A549 (cell line): ENCODE measurements at regions not wholly inside any gene's neighbourhood (a gene's known extent, or its start where the extent isn't known, plus 50 kb on each side); places are given as distances from the start of the nearest gene placed in this dataset.

Source experiments
- ATAC-seq, 2 experiments: fragments of 200-7000 bp in 1 of 2; fragments of >200 bp in 1 of 2; cut with Nextera tagmentation in 1 of 2; cut with Tn5 transposase in 1 of 2; 3 replicates each; pipeline versions ENCODE4 v1.8.0 to v1.9.1; 2018 to 2020; ENCODE audit warnings: mild to moderate bottlenecking in 1 of 2, moderate library complexity in 1 of 2
- CTCF ChIA-PET: fragments of 300-600 bp; sonication (Branson Sonifier 250); formaldehyde crosslinking; extraction: SDS; loops from one replicate; lab custom pipeline; 2021; ENCODE audit warnings: antibody characterized with exemption, inconsistent platforms; lab: Yijun Ruan, JAX
- POLR2A ChIA-PET: fragments of 350-600 bp; formaldehyde crosslinking; extraction: SDS; loops from one replicate; lab custom pipeline; 2021; ENCODE audit warnings: antibody characterized with exemption, inconsistent platforms; lab: Yijun Ruan, JAX
- DNase-seq, 2 experiments: peaks; one replicate each; pipeline versions ENCODE4 v3.0.0 to v3.0.0-alpha.2; 2011 to 2016; ENCODE audit warnings: low read depth in 1 of 2, low spot score in 1 of 2
- FAIRE-seq: peaks from 2 replicates; lab custom pipeline; 2011; peaks lifted over from hg19 to GRCh38; lab: Jason Lieb, UNC
- H3K27ac ChIP-seq, 2 experiments: fragments of >200 bp; sonication (Bioruptor Twin); formaldehyde crosslinking; 3 replicates each; pipeline ENCODE4 v1.5.1; 2016 to 2017
- H3K4me1 ChIP-seq: fragments of >200 bp; sonication (Bioruptor Twin); formaldehyde crosslinking; 3 replicates; pipeline ENCODE4 v1.6.1; 2016
- H3K4me2 ChIP-seq: fragments of >200 bp; sonication (Bioruptor Twin); formaldehyde crosslinking; 3 replicates; pipeline ENCODE4 v1.6.1; 2016
- H3K4me3 ChIP-seq: fragments of >200 bp; sonication (Bioruptor Twin); formaldehyde crosslinking; 3 replicates; pipeline ENCODE4 v1.5.1; 2016
- H3K9me3 ChIP-seq: fragments of >200 bp; sonication (Bioruptor Twin); formaldehyde crosslinking; 3 replicates; pipeline ENCODE4 v1.6.1; 2016
- CEBPB ChIP-seq, 2 experiments: fragments of >200 bp in 1 of 2; sonication (Bioruptor Twin) in 1 of 2; formaldehyde crosslinking in 1 of 2; IDR thresholded peaks; 2 replicates each; pipeline ENCODE4 v1.6.1; 2012 to 2016
- CHD2 ChIP-seq: fragments of 150-350 bp; IDR thresholded peaks from 2 replicates; pipeline ENCODE4 v1.6.1; 2014; ENCODE audit warnings: low read length; ENCODE audit not compliant: partially characterized antibody
- FOSB ChIP-seq: fragments of 250-450 bp; sonication (Bioruptor Pico); IDR thresholded peaks from 2 replicates; pipeline ENCODE4 v1.5.0; 2020; ENCODE audit warnings: mild to moderate bottlenecking, moderate library complexity
- FOSL2 ChIP-seq, 2 experiments: fragments of 450-650 bp in 1 of 2; fragments of >200 bp in 1 of 2; sonication (Bioruptor Twin) in 1 of 2; formaldehyde crosslinking; IDR thresholded peaks; 2 replicates each; pipeline versions ENCODE4 v1.5.0 to v1.6.1; 2016 to 2020; ENCODE audit warnings: mild to moderate bottlenecking in 1 of 2, moderate library complexity in 1 of 2
- GATA3 ChIP-seq: IDR thresholded peaks from 2 replicates; pipeline ENCODE4 v1.6.1; 2012; ENCODE audit warnings: borderline replicate concordance
- HEYL ChIP-seq: fragments of 250-450 bp; sonication (Bioruptor Pico); IDR thresholded peaks from 2 replicates; pipeline ENCODE4 v1.8.0; 2021; ENCODE audit warnings: mild to moderate bottlenecking, moderate library complexity
- JUNB ChIP-seq: fragments of >200 bp; sonication (Bioruptor Twin); formaldehyde crosslinking; IDR thresholded peaks from 2 replicates; pipeline ENCODE4 v1.6.1; 2016
- KDM1A ChIP-seq: fragments of 200-600 bp; sonication (generic); IDR thresholded peaks from 2 replicates; pipeline ENCODE4 v1.6.1; 2016; ENCODE audit warnings: low read depth, mild to moderate bottlenecking
- KDM5A ChIP-seq: fragments of 200-600 bp; sonication (generic); IDR thresholded peaks from 2 replicates; pipeline ENCODE4 v1.6.1; 2016; ENCODE audit warnings: antibody characterized with exemption, mild to moderate bottlenecking
- MAFK ChIP-seq: fragments of 450-650 bp; IDR thresholded peaks from 2 replicates; pipeline ENCODE4 v1.6.1; 2014; ENCODE audit not compliant: partially characterized antibody
- NPAS2 ChIP-seq: fragments of 250-450 bp; sonication (Bioruptor Pico); IDR thresholded peaks from 2 replicates; pipeline ENCODE4 v1.8.0; 2022; ENCODE audit warnings: mild to moderate bottlenecking, moderate library complexity, borderline replicate concordance
- POLR2AphosphoS2 ChIP-seq: conservative IDR thresholded peaks from 2 replicates; pipeline ENCODE4 v1.6.1; 2012; ENCODE audit warnings: low read length, improper control_type of control experiment, inconsistent platforms
- RARB ChIP-seq: fragments of 250-450 bp; sonication (Bioruptor Pico); IDR thresholded peaks from 2 replicates; pipeline ENCODE4 v1.8.0; 2021; ENCODE audit warnings: mild to moderate bottlenecking, moderate library complexity
- RCOR1 ChIP-seq: fragments of 150-350 bp; IDR thresholded peaks from 2 replicates; pipeline ENCODE4 v1.6.1; 2014; ENCODE audit warnings: antibody characterized with exemption, low read length, low read depth
- SREBF2 ChIP-seq: fragments of 450-650 bp; IDR thresholded peaks from 2 replicates; pipeline ENCODE4 v1.6.1; 2014; ENCODE audit warnings: mild to moderate bottlenecking, moderate library complexity
- TFCP2L1 ChIP-seq: fragments of 250-450 bp; sonication (Bioruptor Pico); IDR thresholded peaks from 2 replicates; pipeline ENCODE4 v1.5.0; 2021; ENCODE audit warnings: mild to moderate bottlenecking
- TP53 ChIP-seq: fragments of 250-450 bp; sonication (Bioruptor Pico); IDR thresholded peaks from 2 replicates; pipeline ENCODE4 v1.5.0; 2021; ENCODE audit warnings: mild to moderate bottlenecking, moderate library complexity
- ZNF302 ChIP-seq: fragments of 250-450 bp; sonication (Bioruptor Pico); IDR thresholded peaks from 2 replicates; pipeline ENCODE4 v1.9.0; 2021; ENCODE audit warnings: inconsistent platforms, mild to moderate bottlenecking, moderate library complexity
- WGBS: methylation state at CpG from one replicate; pipeline ENCODE4 v1.1.6; 2017; ENCODE audit errors: missing lambda C conversion rate; 5-methylcytosine and 5-hydroxymethylcytosine counted together
- TF ChIP-seq, protein P1 (sequence below): fragments of 150-350 bp; IDR thresholded peaks from 2 replicates; pipeline ENCODE4 v1.6.1; 2014; ENCODE audit warnings: low read depth, mild to moderate bottlenecking, low read length
- TF ChIP-seq, protein P2 (sequence below): fragments of >200 bp; sonication (Bioruptor Twin); formaldehyde crosslinking; IDR thresholded peaks from 2 replicates; pipeline ENCODE4 v1.6.1; 2016
- TF ChIP-seq, protein P3 (sequence below): fragments of 200-600 bp; sonication (generic); IDR thresholded peaks from 2 replicates; pipeline ENCODE4 v1.6.1; 2016; ENCODE audit warnings: antibody characterized with exemption, mild to moderate bottlenecking, moderate library complexity
- TF ChIP-seq, protein P4 (sequence below): fragments of >200 bp; sonication (Bioruptor Twin); formaldehyde crosslinking; IDR thresholded peaks from 3 replicates; pipeline ENCODE4 v1.6.1; 2016
- TF ChIP-seq, protein P5 (sequence below): fragments of 450-650 bp; IDR thresholded peaks from 2 replicates; pipeline ENCODE4 v1.6.1; 2014; ENCODE audit warnings: antibody characterized with exemption
- TF ChIP-seq, protein P6 (sequence below): fragments of >200 bp; sonication (Bioruptor Twin); formaldehyde crosslinking; IDR thresholded peaks from 3 replicates; pipeline ENCODE4 v1.5.1; 2016
- TF ChIP-seq, protein P7 (sequence below): fragments of 250-450 bp; sonication (Bioruptor Pico); IDR thresholded peaks from 2 replicates; pipeline ENCODE4 v1.5.0; 2020; ENCODE audit warnings: low read depth, mild to moderate bottlenecking, moderate library complexity
- TF ChIP-seq, protein P8 (sequence below): fragments of 250-450 bp; sonication (Bioruptor Pico); IDR thresholded peaks from 2 replicates; pipeline ENCODE4 v1.5.0; 2021; ENCODE audit warnings: mild to moderate bottlenecking, moderate library complexity, borderline replicate concordance

DNA sequence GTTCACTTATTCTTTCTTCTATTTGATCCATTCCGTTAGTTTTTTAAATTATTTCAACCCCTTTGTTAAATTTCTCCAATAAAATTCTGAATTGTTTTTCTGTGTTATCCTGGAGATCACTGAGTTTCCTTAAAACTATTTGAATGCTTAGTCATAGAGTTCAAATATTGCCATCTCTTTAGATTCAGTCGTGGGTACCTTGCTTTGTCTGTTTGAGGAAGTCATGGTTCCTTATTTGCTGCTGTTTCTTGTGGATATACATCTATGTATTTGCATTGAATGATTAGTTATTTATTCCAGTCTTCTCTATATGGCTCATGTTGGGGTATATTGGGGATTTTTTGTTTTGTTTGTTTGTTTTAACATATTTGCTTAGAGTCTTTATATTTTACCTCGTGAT is 80.6 kb downstream of the HINT1 start:
- H3K9me3 ChIP-seq, result peaks cover 3% of the 10 kb centered on the region; the same call in 1 of the 3 replicates
- ChIA-PET POLR2A (no interaction called here), CTCF (no interaction called here)
- 31% methylated on average over 3 of the region's 3 CpGs for WGBS
- TF ChIP-seq SREBF2 (no peak), JUNB (no peak), TP53 (no peak), RCOR1 (no peak), CEBPB (IDR thresholded peaks at IDR 0.05) (no peak), HEYL (CRISPR knock-in tag) (no peak), KDM1A (no peak), FOSL2 (IDR thresholded peaks at IDR 0.05) (no peak), FOSL2 (CRISPR knock-in tag; IDR thresholded peaks at IDR 0.05) (no peak), POLR2AphosphoS2 (no peak), FOSB (CRISPR knock-in tag) (no peak), RARB (CRISPR knock-in tag) (no peak)
- TF ChIP-seq, protein P1, sequence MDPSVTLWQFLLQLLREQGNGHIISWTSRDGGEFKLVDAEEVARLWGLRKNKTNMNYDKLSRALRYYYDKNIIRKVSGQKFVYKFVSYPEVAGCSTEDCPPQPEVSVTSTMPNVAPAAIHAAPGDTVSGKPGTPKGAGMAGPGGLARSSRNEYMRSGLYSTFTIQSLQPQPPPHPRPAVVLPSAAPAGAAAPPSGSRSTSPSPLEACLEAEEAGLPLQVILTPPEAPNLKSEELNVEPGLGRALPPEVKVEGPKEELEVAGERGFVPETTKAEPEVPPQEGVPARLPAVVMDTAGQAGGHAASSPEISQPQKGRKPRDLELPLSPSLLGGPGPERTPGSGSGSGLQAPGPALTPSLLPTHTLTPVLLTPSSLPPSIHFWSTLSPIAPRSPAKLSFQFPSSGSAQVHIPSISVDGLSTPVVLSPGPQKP, result no peak
- TF ChIP-seq, protein P2, sequence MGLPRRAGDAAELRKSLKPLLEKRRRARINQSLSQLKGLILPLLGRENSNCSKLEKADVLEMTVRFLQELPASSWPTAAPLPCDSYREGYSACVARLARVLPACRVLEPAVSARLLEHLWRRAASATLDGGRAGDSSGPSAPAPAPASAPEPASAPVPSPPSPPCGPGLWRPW, result no peak
- TF ChIP-seq, protein P3, sequence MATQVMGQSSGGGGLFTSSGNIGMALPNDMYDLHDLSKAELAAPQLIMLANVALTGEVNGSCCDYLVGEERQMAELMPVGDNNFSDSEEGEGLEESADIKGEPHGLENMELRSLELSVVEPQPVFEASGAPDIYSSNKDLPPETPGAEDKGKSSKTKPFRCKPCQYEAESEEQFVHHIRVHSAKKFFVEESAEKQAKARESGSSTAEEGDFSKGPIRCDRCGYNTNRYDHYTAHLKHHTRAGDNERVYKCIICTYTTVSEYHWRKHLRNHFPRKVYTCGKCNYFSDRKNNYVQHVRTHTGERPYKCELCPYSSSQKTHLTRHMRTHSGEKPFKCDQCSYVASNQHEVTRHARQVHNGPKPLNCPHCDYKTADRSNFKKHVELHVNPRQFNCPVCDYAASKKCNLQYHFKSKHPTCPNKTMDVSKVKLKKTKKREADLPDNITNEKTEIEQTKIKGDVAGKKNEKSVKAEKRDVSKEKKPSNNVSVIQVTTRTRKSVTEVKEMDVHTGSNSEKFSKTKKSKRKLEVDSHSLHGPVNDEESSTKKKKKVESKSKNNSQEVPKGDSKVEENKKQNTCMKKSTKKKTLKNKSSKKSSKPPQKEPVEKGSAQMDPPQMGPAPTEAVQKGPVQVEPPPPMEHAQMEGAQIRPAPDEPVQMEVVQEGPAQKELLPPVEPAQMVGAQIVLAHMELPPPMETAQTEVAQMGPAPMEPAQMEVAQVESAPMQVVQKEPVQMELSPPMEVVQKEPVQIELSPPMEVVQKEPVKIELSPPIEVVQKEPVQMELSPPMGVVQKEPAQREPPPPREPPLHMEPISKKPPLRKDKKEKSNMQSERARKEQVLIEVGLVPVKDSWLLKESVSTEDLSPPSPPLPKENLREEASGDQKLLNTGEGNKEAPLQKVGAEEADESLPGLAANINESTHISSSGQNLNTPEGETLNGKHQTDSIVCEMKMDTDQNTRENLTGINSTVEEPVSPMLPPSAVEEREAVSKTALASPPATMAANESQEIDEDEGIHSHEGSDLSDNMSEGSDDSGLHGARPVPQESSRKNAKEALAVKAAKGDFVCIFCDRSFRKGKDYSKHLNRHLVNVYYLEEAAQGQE, result no peak
- TF ChIP-seq, protein P4, sequence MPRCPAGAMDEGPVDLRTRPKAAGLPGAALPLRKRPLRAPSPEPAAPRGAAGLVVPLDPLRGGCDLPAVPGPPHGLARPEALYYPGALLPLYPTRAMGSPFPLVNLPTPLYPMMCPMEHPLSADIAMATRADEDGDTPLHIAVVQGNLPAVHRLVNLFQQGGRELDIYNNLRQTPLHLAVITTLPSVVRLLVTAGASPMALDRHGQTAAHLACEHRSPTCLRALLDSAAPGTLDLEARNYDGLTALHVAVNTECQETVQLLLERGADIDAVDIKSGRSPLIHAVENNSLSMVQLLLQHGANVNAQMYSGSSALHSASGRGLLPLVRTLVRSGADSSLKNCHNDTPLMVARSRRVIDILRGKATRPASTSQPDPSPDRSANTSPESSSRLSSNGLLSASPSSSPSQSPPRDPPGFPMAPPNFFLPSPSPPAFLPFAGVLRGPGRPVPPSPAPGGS, result no peak
- no peak overlapping the region for H3K4me3 ChIP-seq
- H3K27ac ChIP-seq, result no peak overlapping the region
- ATAC-seq (no peak), FAIRE-seq (no peak), DNase-seq (no peak)
- H3K4me1 ChIP-seq, result no peaks in the 10 kb centered on the region
- no peak overlapping the region for H3K4me2 ChIP-seq

DNA sequence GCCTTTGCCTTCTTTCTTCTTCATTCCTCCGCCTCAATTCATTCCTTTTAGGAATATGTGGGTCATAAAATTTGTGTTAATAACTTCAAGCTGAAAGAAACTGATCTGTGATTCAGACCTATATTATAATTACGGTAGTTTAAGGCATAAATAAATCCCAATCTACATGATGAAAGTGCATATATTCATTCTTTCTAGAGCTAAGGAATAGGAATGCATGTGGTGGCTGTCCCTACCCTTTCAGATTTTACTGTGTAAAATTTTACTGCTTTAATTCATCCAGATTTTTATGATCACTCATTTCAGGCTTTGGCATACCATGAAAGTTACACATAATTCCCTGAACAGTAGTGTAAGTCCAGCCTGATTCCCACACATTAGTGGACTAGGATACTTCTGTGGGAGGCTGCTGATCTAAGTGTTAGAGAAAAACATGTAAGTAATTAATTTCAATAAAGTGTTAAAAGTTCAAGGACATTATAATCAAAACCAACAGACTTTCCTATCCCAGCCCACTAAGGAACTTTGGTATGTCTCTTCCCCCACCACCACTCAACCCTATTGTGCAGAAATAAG is 83.1 kb downstream of the HINT1 start:
- no peak overlapping the region for H3K4me3 ChIP-seq
- ATAC-seq (no peak), DNase-seq (no peak), FAIRE-seq (no peak)
- peaks cover 3% of the 10 kb centered on the region; the same call in 1 of the 3 replicates for H3K9me3 ChIP-seq
- H3K27ac ChIP-seq, result no peak overlapping the region
- WGBS, result 24% methylated on average over 2 of the region's 2 CpGs
- CTCF ChIA-PET, result no interaction called here
- POLR2A ChIA-PET, result no interaction called here
- no peak overlapping the region for H3K4me2 ChIP-seq
- H3K4me1 ChIP-seq, result no peaks in the 10 kb centered on the region
- TF ChIP-seq CEBPB (IDR thresholded peaks at IDR 0.05) (no peak), MAFK (no peak), KDM1A (no peak), NPAS2 (CRISPR knock-in tag) (no peak), GATA3 (no peak), TFCP2L1 (no peak), KDM5A (no peak), ZNF302 (CRISPR knock-in tag) (no peak), CHD2 (no peak), FOSB (CRISPR knock-in tag) (no peak)
- TF ChIP-seq, protein P5, sequence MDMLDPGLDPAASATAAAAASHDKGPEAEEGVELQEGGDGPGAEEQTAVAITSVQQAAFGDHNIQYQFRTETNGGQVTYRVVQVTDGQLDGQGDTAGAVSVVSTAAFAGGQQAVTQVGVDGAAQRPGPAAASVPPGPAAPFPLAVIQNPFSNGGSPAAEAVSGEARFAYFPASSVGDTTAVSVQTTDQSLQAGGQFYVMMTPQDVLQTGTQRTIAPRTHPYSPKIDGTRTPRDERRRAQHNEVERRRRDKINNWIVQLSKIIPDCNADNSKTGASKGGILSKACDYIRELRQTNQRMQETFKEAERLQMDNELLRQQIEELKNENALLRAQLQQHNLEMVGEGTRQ, result no peak
- TF ChIP-seq, protein P6, sequence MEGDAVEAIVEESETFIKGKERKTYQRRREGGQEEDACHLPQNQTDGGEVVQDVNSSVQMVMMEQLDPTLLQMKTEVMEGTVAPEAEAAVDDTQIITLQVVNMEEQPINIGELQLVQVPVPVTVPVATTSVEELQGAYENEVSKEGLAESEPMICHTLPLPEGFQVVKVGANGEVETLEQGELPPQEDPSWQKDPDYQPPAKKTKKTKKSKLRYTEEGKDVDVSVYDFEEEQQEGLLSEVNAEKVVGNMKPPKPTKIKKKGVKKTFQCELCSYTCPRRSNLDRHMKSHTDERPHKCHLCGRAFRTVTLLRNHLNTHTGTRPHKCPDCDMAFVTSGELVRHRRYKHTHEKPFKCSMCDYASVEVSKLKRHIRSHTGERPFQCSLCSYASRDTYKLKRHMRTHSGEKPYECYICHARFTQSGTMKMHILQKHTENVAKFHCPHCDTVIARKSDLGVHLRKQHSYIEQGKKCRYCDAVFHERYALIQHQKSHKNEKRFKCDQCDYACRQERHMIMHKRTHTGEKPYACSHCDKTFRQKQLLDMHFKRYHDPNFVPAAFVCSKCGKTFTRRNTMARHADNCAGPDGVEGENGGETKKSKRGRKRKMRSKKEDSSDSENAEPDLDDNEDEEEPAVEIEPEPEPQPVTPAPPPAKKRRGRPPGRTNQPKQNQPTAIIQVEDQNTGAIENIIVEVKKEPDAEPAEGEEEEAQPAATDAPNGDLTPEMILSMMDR, result no peak
- TF ChIP-seq, protein P7, sequence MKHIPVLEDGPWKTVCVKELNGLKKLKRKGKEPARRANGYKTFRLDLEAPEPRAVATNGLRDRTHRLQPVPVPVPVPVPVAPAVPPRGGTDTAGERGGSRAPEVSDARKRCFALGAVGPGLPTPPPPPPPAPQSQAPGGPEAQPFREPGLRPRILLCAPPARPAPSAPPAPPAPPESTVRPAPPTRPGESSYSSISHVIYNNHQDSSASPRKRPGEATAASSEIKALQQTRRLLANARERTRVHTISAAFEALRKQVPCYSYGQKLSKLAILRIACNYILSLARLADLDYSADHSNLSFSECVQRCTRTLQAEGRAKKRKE, result no peak
- TF ChIP-seq, protein P8, sequence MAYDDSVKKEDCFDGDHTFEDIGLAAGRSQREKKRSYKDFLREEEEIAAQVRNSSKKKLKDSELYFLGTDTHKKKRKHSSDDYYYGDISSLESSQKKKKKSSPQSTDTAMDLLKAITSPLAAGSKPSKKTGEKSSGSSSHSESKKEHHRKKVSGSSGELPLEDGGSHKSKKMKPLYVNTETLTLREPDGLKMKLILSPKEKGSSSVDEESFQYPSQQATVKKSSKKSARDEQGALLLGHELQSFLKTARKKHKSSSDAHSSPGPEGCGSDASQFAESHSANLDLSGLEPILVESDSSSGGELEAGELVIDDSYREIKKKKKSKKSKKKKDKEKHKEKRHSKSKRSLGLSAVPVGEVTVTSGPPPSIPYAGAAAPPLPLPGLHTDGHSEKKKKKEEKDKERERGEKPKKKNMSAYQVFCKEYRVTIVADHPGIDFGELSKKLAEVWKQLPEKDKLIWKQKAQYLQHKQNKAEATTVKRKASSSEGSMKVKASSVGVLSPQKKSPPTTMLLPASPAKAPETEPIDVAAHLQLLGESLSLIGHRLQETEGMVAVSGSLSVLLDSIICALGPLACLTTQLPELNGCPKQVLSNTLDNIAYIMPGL (CRISPR knock-in tag), result no peak
